ENCODE measurements at regions not wholly inside any gene's neighbourhood (a gene's known extent, or its start where the extent isn't known, plus 50 kb on each side); places are given as distances from the start of the nearest gene placed in this dataset.

GRCh38 chr10:28442403-28442802, 90.5 kb upstream of the WAC start:
- no peak for DNase-seq (ENCODE audit: low read depth, low spot score)
- TF ChIP-seq EZH2 (IDR thresholded peaks at IDR 0.05; ENCODE audit: borderline replicate concordance, low read depth, low read length, severe bottlenecking) (no peak), POLR2A (IDR thresholded peaks at IDR 0.05; ENCODE audit: low read depth, low read length) (no peak), MYC (IDR thresholded peaks at IDR 0.05; ENCODE audit: low read depth, low read length) (no peak), MAX (IDR thresholded peaks at IDR 0.05; ENCODE audit: insufficient read depth, insufficient read length) (no peak), JUN (IDR thresholded peaks at IDR 0.05; ENCODE audit: borderline replicate concordance, insufficient read depth, insufficient read length, low read depth) (no peak), FOS (IDR thresholded peaks at IDR 0.05; ENCODE audit: borderline replicate concordance, insufficient read depth, low read length) (no peak), POLR2AphosphoS5 (IDR thresholded peaks at IDR 0.05; ENCODE audit: insufficient read depth, low read depth, low read length) (no peak), GATA2 (IDR thresholded peaks at IDR 0.05; ENCODE audit: insufficient read depth, insufficient read length, low read depth, low read length) (no peak), CTCF (IDR thresholded peaks at IDR 0.05; ENCODE audit: extremely low read depth in 1 of 2, insufficient read depth in 1 of 2, low read depth in 1 of 2, low read length in 2 of 2) (no peak)
- H3K27ac ChIP-seq (ENCODE audit: insufficient read depth, low read depth, low read length): no peak overlapping the region
- no peaks in the 10 kb centered on the region for H4K20me1 ChIP-seq (replicated peaks; ENCODE audit: control insufficient read depth, extremely low read depth, insufficient read depth, low read length)
- H3K9me1 ChIP-seq (replicated peaks; ENCODE audit: control insufficient read depth, extremely low read depth, insufficient read depth, low read length): no peaks in the 10 kb centered on the region
- no peaks in the 10 kb centered on the region for H3K36me3 ChIP-seq (ENCODE audit: control insufficient read depth in 2 of 2, extremely low read depth in 1 of 2, insufficient read depth in 2 of 2, low read length in 2 of 2)
- no peaks in the 10 kb centered on the region for H3K27me3 ChIP-seq (ENCODE audit: control insufficient read depth in 2 of 2, insufficient read depth in 2 of 2, low read length in 2 of 2)
- H3K79me2 ChIP-seq (ENCODE audit: control insufficient read depth, insufficient read depth, low read length): no peaks in the 10 kb centered on the region
- BruUV-seq (replicated peaks): no TSS peak
- H3K9me3 ChIP-seq (replicated peaks; ENCODE audit: control insufficient read depth, insufficient read depth, low read length): no peaks in the 10 kb centered on the region
- dilution Hi-C loops (cut with MboI; ENCODE audit: extremely low pct_ligation_motif_present, low sequenced_read_pairs) (no loop called here), intact Hi-C loops (cut with micrococcal nuclease) (no loop called here)
- ChIA-PET POLR2A (no interaction called here), CTCF (no interaction called here)
- no peak overlapping the region for H3K4me2 ChIP-seq (ENCODE audit: insufficient read depth, low read length)
- FAIRE-seq: no peak
- no peak overlapping the region for H3K4me3 ChIP-seq (replicated peaks in 1 of 3; ENCODE audit: insufficient read depth in 1 of 3, low read depth in 1 of 3, low read length in 3 of 3)
- no peak overlapping the region for H3K9ac ChIP-seq (replicated peaks; ENCODE audit: extremely low read depth, insufficient read depth, low read length)
- H3K4me1 ChIP-seq (ENCODE audit: control insufficient read depth, extremely low read depth, insufficient read depth, low read length): no peaks in the 10 kb centered on the region
- no peak overlapping the region for H2AFZ ChIP-seq (ENCODE audit: low read depth, low read length)
